ENCODE measurements at regions not wholly inside any gene's neighbourhood (a gene's known extent, or its start where the extent isn't known, plus 50 kb on each side); places are given as distances from the start of the nearest gene placed in this dataset.

GRCh38 chr3:34216711-34217335, 418.4 kb downstream of the PDCD6IP start:
- TF ChIP-seq CTCF (IDR thresholded peaks at IDR 0.05) (no peak), TCF7L2 (IDR thresholded peaks at IDR 0.05; ENCODE audit: low read depth, low read length) (no peak), REST (IDR thresholded peaks at IDR 0.05; ENCODE audit: insufficient read depth in 1 of 2, low read depth in 2 of 2, low read length in 1 of 2) (no peak)
